GM12872 (cell line): ENCODE measurements at regions not wholly inside any gene's neighbourhood (a gene's known extent, or its start where the extent isn't known, plus 50 kb on each side); places are given as distances from the start of the nearest gene placed in this dataset.

Experiments used
- CTCF ChIP-seq: IDR thresholded peaks from 3 replicates; pipeline ENCODE4 v1.5.1; 2011; ENCODE audit warnings: low read depth, mild to moderate bottlenecking, low read length, moderate library complexity; ENCODE audit not compliant: insufficient read depth

GRCh38 chr12:124497039-124497438 lies 70.4 kb downstream of the NCOR2 start:
- no peak for TF ChIP-seq CTCF

GRCh38 chr12:124496584-124496983 lies 70.8 kb downstream of the NCOR2 start:
- TF ChIP-seq CTCF, result no peak

- TF ChIP-seq CTCF, result no peak
Observed at GRCh38 chr12:124495194-124495983, 72.0 kb downstream of the NCOR2 start.

- TF ChIP-seq CTCF, result no peak
Observed at GRCh38 chr12:124494751-124495129, 72.7 kb downstream of the NCOR2 start.

GRCh38 chr12:124493809-124494750 lies 73.3 kb downstream of the NCOR2 start:
- TF ChIP-seq CTCF, result no peak

- TF ChIP-seq CTCF, result no peak
Observed at GRCh38 chr12:124492879-124493808, 74.3 kb downstream of the NCOR2 start.
